OCI-LY3 (cell line): ENCODE measurements at regions not wholly inside any gene's neighbourhood (a gene's known extent, or its start where the extent isn't known, plus 50 kb on each side); places are given as distances from the start of the nearest gene placed in this dataset.

Source experiments
- EZH2phosphoT487 ChIP-seq: fragments of 200-600 bp; shearing (Covaris generic); IDR thresholded peaks from 2 replicates; pipeline ENCODE4 v1.6.1; 2018; ENCODE audit warnings: antibody characterized with exemption, mixed run types, low read depth
- TF ChIP-seq, protein P1 (sequence below): fragments of 200-600, 300-600 bp; sonication (generic); IDR thresholded peaks from 2 replicates; pipeline ENCODE4 v1.5.1; 2014; ENCODE audit warnings: antibody characterized with exemption, low read length, low read depth

DNA sequence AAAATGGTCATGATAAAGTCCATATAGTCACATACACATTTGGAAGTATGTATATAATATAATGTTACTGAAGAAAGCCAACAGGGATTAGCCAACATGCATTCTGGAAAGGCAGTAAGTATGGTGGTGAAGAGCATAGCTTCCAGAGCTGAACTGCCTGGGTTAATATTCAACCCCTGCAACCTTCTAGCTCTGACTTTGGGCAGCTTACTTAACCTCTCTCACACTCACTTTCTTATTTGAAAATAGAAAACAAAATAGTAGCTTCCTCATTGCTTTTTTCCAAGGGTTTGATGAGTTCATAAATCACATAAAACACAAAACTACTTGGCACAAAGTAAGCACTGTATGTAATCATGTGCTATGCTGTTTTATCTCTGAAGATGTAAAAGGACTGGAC lies 216.4 kb downstream of the CHIC2 start:
- no peak for TF ChIP-seq EZH2phosphoT487
- TF ChIP-seq, protein P1, sequence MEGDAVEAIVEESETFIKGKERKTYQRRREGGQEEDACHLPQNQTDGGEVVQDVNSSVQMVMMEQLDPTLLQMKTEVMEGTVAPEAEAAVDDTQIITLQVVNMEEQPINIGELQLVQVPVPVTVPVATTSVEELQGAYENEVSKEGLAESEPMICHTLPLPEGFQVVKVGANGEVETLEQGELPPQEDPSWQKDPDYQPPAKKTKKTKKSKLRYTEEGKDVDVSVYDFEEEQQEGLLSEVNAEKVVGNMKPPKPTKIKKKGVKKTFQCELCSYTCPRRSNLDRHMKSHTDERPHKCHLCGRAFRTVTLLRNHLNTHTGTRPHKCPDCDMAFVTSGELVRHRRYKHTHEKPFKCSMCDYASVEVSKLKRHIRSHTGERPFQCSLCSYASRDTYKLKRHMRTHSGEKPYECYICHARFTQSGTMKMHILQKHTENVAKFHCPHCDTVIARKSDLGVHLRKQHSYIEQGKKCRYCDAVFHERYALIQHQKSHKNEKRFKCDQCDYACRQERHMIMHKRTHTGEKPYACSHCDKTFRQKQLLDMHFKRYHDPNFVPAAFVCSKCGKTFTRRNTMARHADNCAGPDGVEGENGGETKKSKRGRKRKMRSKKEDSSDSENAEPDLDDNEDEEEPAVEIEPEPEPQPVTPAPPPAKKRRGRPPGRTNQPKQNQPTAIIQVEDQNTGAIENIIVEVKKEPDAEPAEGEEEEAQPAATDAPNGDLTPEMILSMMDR, result no peak
